ENCODE measurements at regions not wholly inside any gene's neighbourhood (a gene's known extent, or its start where the extent isn't known, plus 50 kb on each side); places are given as distances from the start of the nearest gene placed in this dataset.

- no peaks in the 10 kb centered on the region for H3K36me3 ChIP-seq (ENCODE audit: control insufficient read depth in 2 of 2, insufficient read depth in 2 of 2, low read length in 1 of 2)
- WGBS (ENCODE audit: insufficient coverage, insufficient replicate concordance, low lambda C conversion rate, missing lambda C conversion rate) = 3% methylated on average over 4 of the region's 4 CpGs
- TF ChIP-seq DPF2 (IDR thresholded peaks at IDR 0.05) (no peak), BRCA1 (IDR thresholded peaks at IDR 0.05; ENCODE audit: low read depth, low read length) (no peak), SREBF1 (IDR thresholded peaks at IDR 0.05; ENCODE audit: low read length) (no peak), SIN3A (IDR thresholded peaks at IDR 0.05; ENCODE audit: low read depth, low read length) (no peak), HDGF (IDR thresholded peaks at IDR 0.05) (no peak), EZH2 (IDR thresholded peaks at IDR 0.05; ENCODE audit: borderline replicate concordance, control insufficient read depth, low read depth, low read length) (no peak), ELK1 (IDR thresholded peaks at IDR 0.05; ENCODE audit: low read depth, low read length) (no peak), POU2F2 (IDR thresholded peaks at IDR 0.05; ENCODE audit: borderline replicate concordance, low read depth, low read length) (no peak), GABPA (IDR thresholded peaks at IDR 0.05; ENCODE audit: low read depth) (no peak), PAX8 (IDR thresholded peaks at IDR 0.05) (no peak), FOXM1 (IDR thresholded peaks at IDR 0.05; ENCODE audit: low read depth, low read length) (no peak), IRF5 (IDR thresholded peaks at IDR 0.05; ENCODE audit: borderline replicate concordance) (no peak), SMAD5 (IDR thresholded peaks at IDR 0.05; ENCODE audit: low read depth) (no peak), RAD21 (IDR thresholded peaks at IDR 0.05; ENCODE audit: insufficient read depth, low read depth, low read length) (no peak)
- TF ChIP-seq, protein P1, sequence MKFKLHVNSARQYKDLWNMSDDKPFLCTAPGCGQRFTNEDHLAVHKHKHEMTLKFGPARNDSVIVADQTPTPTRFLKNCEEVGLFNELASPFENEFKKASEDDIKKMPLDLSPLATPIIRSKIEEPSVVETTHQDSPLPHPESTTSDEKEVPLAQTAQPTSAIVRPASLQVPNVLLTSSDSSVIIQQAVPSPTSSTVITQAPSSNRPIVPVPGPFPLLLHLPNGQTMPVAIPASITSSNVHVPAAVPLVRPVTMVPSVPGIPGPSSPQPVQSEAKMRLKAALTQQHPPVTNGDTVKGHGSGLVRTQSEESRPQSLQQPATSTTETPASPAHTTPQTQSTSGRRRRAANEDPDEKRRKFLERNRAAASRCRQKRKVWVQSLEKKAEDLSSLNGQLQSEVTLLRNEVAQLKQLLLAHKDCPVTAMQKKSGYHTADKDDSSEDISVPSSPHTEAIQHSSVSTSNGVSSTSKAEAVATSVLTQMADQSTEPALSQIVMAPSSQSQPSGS (IDR thresholded peaks at IDR 0.05; ENCODE audit: low read length) = no peak
- H3K79me2 ChIP-seq (ENCODE audit: control insufficient read depth, insufficient read depth, low read length) = no peaks in the 10 kb centered on the region
- ATAC-seq (no peak), DNase-seq (ENCODE audit: low read depth, low spot score) (no peak), FAIRE-seq (no peak)
- no peaks in the 10 kb centered on the region for H3K27me3 ChIP-seq (replicated peaks in 1 of 2; ENCODE audit: control insufficient read depth in 2 of 2, insufficient read depth in 2 of 2, low read length in 1 of 2)
- ChIA-PET RAD21 (ENCODE audit: unreplicated experiment) (no interaction called here), CTCF (no interaction called here), SMC1A (ENCODE audit: uncharacterized antibody, unreplicated experiment) (interaction anchor here (1.3 kb wide), 1 partner anchor 46 kb away, joined by 4 read pairs; no protein-coding TSS in a partner anchor), POLR2A (no interaction called here)
- in situ Hi-C loops (cut with MboI) (no loop called here), intact Hi-C loops (cut with micrococcal nuclease; ENCODE audit: unreplicated experiment) (no loop called here)
- H3K4me3 ChIP-seq = no peak overlapping the region
- no peak overlapping the region for H3K4me2 ChIP-seq (ENCODE audit: control insufficient read depth, insufficient read depth)
- no TSS peak for BruUV-seq (replicated peaks)
- H3K27ac ChIP-seq (ENCODE audit: control insufficient read depth, insufficient read depth) = no peak overlapping the region
- H2AFZ ChIP-seq (ENCODE audit: control insufficient read depth, low read depth, low read length) = no peak overlapping the region
- H3K9ac ChIP-seq (ENCODE audit: control insufficient read depth, insufficient read depth, low read length) = no peak overlapping the region
- no peaks in the 10 kb centered on the region for H4K20me1 ChIP-seq (ENCODE audit: control insufficient read depth, insufficient read depth)
- no peaks in the 10 kb centered on the region for H3K4me1 ChIP-seq (ENCODE audit: control insufficient read depth, insufficient read depth, low read length)
- H3K9me3 ChIP-seq (replicated peaks; ENCODE audit: control insufficient read depth, insufficient read depth, low read length) = no peaks in the 10 kb centered on the region
Observed at GRCh38 chr5:92637960-92638359, 943.1 kb downstream of the NR2F1-AS1 start.

Measured in GM12878 (cell line).